GM19395 (cell line): ENCODE measurements at regions not wholly inside any gene's neighbourhood (a gene's known extent, or its start where the extent isn't known, plus 50 kb on each side); places are given as distances from the start of the nearest gene placed in this dataset.
A peak's percentile ranks its signal among the peaks of the same experiment; 100 is the strongest.

ENCODE experiments used
- ATAC-seq: cut with Tn5 transposase; IDR thresholded peaks from one replicate; pipeline ENCODE4 v1.9.1; 2021; ENCODE audit warnings: mild to moderate bottlenecking, moderate library complexity; ENCODE audit not compliant: unreplicated experiment

DNA sequence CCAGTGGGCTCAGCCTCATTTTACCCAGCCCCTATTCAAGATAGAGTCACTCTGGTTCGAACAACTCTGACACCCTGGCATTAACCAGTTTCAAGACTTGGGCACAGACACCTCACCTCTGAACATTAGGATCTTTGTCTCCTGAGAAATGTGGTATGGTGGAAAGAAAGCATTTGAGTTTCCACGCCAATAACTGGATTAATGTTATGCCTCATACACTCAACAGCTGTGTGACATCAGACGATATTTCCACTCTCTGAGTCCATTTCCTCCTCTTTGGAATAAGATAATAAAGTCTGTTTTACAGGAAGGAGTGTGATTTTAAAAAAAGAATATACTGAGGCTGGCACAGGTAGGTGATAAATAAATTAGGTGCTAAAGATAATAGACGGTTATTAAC is 121.3 kb upstream of the CHL1 start:
- no peak for ATAC-seq

DNA sequence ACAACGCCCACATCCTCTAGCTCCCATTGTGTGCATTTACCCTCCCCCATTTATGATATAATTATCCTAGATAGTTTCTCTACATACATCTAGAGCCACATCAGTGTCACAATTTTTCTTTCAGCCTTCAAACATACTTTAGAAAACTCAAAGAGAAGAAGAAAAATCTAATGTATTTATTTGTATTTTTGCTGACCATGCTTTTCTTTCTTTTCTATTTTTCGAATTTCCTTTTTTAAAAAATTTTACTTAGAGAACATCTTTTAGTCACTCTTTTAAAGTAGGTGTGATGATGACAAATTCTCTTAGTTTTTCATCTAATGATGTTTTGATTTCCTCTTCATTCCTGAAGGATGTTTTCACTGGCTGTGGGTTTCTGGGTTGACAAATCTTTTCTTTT is 117.0 kb upstream of the CHL1 start:
- no peak for ATAC-seq

DNA sequence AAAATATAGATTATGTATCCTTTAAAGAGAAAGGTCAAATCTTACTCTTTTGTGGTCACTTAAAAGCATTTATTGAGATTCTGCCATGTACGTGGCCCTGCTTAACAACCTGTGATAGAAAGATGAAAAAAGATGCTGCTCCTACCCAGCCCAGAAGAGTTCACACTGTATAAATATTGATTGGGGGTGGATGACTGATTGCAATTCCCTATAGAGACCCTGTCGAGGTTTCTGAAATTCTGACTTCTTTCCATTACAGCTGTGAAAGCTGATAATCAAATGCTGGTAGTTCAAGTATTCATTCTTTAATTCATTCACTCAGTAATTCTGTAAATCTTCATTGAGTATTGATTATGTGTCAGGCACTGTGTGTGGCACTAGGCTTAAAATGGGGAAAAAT is 114.1 kb upstream of the CHL1 start:
- ATAC-seq: no peak

DNA sequence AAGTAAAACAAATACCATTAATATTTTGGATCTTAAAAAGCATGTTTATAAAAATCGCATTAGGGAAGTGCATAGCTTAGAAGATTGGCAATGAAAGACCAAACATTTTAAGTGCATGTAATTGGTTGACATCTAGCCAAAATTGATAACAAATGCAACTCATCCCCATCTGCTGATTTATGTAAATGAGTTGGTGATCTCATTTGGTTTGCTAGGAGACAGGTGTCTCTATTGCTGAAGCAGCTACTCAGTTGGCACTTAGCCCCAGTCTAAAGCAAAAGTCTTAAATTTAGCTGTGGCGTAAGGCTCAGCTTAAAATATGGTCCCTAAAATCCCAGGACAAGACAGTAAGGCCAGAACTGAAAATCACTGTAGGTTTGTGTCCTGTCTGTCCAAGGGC is 113.5 kb upstream of the CHL1 start:
- ATAC-seq: no peak

DNA sequence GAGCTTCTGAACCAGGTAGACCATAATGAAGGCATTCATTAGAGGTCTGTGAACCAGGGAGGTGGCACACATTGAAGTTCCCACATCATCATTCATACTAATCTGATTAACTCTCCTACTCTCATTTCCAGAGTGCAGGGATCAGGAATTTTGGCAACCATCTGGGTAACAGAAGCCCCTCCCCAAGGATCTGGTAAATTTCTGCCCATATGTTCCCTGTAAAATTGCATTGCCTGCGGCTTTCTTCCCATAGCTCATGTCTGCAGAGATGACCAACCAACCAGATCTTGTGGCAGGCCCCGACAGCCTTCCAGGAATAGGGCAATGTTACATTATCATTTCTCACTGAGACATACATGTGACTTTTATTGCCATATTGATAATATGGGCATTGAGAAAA is 111.4 kb upstream of the CHL1 start:
- no peak for ATAC-seq

DNA sequence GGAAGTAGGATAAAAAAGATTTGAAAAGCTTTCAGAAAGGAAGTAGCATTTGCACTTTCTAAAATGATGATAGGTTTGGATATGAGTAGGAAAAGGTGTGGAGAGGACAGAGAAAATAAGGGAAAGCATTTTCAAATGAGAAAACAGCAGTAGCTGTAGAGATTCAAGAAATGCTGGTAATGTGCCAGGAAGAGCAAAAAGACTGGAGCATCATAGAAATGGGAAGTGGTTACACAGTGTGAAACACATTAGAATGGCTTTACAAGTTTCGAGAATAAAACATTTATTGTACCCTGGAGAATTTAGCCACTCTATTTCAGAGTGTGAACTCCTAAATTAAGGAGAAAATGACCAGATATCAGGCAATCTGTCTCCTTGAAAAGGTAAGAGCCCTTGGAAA is 108.3 kb upstream of the CHL1 start:
- no peak for ATAC-seq

DNA sequence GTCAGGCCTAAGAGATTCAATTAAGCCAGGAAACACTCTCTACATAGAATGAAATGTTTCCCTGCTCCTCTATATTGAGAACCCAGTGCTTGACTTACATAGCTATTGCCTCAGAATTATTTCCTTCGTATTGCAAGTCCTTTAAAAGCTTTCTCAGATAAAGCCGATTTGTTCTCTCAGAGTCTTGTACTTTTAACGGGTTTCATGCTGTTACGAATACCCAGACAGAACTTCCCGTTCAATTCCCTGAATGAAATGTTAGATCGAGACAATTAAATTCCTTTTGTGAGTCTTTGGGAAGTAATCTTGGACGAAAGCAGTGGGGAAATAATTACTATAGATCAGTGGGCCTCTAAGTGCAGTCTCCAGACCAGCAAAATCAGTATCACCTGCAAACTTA is 102.8 kb upstream of the CHL1 start:
- no peak for ATAC-seq

DNA sequence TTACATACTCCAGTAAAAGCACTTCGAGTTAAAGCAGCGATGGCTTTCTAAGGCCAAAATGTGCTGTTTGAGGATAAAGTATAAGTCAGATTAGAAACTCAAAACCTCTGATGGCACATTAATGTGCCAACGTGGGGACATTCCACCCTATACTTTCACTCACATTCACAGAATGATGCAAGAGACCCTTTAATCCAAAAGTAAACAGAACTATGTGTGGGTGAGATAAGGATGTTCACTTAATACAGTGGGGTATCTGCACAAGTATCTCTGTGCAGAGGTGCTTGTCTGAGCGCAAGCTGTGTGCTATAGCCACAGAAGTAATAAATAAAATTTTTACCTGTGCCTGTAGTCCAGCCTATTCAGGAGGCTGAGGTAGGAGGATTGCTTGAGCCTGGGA is 100.3 kb upstream of the CHL1 start:
- ATAC-seq: no peak

DNA sequence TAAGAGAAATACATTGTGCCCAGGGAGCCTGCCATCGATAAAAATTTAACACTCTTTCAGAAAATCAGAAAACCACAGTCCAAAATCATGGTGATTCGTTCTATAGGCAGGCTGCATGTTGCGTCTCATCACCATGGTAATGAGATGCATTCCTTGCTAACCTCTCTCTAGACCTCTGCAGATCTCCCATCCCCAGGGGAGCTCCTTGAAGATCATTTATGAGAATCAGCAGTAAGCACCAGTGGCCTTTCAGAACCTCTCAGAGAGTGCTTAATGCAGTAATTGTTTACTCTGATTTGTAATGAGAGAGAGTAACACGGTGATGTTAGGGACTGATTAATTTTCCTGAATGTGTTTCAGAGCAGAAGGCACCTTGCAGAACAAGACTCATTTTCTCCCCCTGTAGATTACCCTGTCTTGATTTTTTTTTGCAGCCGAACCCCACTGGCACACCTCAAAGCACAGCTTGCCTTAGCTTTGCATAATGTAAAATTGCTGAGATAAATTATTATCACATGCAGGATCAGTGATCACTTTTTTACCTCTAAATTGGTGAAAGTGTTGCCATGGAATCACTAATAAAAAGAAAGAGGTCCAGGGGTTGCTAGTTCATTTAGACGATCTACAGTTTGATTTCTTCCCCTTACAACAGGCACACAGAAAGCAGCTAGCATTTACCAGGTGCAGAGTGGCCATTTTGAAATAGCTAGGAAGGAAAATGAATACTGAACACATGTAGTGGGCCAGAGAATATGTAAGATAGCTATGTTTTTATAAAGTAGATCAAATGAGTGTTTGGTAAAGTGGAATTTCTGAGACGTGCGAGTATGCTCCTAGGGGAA is 98.9 kb upstream of the CHL1 start:
- ATAC-seq: no peak

DNA sequence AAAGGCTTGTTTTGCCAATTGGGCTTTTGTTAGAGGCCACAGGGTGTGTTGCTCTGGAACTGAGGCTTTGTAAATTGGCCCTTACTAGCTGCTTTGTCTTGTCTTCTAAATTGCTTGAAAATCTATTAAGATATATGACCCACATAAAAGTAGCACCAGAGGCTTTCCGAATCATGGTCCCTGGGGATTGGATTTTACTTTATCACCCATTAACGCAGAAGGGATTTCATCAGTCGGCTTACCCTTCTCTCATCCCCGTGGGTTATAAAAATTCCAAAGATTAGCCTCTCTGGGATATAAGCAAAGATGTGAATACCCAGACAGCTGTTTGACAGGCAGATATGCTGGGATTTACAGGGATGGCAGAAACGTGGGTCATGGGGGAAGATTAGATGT is 98.3 kb upstream of the CHL1 start:
- ATAC-seq: no peak

DNA sequence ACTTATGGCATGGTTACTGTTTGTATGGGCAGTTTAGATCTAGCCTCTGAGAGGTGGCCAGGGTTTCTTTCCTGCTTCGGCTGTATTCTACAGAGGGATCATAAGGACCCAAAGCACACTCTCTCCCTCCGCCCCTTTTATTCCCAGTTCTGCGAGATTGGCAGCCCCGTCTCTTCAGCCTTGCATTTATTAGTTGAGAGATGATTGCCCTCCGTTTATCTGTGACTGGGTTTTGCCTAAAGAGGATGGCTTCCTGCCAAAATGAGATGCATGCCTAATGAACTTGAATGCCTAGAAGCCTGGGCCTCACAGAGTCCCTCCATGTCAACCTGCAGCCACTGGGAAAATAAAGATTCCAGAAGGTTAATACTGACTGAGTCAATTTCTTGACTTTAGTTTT is 97.1 kb upstream of the CHL1 start:
- no peak for ATAC-seq

DNA sequence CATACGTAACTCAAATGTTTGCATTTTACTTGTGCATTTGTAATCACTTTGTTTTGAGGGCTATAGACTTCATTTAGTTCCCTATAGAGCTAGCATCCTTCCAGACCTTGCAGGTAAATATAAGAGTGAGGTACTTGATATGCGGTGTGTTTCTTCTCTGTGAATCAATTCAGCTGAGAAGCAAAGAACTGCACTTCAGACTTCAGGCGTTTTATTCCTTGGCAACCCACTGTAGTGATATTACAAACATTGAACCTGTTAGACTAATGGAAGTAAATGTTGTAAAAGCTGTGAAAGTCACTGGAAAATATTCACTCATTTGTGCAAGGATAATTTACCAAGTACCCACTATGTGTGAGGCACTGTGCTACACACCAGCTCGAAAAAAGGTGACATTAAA is 94.1 kb upstream of the CHL1 start:
- no peak for ATAC-seq

DNA sequence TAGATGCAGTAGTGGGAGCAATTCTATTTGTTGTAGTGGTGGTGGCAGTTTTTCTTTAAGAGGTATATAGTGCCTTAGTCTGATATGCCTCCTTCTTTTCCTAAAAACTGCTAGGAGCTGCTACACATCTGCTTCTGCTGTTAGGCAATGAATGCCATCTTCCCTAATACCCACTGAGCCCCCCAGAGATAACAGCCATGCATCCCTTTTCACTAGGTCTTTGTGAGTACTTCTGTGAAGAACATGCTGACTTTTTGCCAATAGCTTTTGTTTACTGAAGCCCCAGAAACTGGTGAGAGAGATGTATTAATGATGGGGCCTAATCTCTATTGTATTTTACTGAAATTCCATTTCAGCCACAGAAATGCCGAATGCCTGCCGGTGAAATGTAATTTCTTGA is 92.6 kb upstream of the CHL1 start:
- no peak for ATAC-seq

DNA sequence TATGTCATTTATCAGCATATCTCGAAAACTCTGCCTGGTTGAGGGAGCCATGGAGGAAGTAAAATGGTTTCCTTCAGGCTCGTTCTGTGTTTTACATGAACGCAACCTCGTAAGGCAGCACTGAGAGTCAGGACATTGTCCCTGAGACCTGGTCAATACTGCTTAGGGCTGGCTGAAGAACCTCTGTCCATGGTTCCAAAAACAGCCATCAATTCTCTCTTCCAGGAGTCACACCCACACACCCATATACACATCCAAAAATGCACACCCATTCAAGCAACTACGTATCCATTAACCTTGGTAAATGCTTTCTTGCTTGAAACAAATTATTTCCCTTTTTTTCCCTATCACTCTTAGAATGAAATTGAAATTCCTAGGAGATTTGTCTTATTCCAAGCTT is 91.0 kb upstream of the CHL1 start:
- ATAC-seq: no peak

DNA sequence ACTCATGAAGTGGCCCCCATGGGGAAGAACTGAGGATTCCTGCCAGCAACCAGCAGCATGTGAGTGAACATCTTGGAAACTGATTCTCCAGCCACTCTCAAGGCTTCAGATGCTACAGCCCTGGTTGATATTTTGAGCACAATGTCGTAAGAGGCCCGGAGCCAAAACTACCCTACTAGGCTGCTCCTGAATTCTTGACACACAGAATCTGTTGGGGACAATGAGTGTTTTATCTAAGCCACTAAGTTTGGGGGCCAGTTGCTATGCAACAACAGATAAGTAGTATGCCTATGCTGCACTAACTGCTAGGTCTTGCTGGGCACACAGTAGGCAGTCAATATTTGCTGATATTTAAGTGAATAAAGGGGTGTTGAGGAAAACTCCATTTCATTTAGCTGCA is 89.9 kb upstream of the CHL1 start:
- no peak for ATAC-seq

DNA sequence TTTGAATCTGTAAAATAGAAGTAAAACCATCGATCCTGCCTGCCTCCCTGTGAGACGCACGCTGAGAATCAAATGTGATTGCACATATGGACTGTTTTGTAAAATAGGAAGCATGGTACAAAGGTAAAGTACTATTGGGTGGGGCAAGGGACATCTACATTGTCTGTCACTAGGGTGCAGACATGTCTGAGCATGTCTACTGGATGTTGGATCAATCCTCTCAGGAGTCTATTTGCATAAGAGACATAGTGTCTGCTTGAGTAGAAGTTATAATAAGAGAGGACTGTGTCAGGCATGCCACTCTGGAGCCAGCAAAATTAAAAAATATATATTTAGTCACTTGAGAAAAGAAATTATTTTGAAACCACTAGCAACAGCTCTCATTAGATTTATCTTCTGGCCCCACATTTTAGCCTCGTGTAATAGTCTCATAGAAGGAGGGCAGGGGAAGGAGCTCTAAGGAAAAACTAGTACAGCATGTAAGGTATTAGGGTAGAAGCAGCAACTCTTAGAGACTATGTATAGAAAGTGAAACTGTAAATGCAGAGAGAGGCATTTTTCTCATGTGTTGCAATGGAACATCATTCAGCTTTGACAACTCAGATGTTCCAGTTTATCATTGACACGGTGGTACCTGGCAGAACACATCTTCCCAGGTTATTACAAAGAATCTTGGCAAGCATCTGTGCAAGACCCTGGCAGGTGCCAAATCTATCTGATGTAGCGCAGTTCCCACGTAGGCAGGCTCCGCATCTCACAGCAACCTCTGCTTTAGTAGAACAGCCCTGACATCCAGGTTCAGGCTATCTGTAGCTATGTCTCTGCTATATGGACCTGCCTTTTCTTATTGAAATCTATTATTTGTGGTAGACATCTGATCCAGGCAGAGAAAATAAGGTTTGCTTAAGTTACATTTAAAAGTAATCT is 85.2 kb upstream of the CHL1 start:
- peak; percentile 82 for ATAC-seq

DNA sequence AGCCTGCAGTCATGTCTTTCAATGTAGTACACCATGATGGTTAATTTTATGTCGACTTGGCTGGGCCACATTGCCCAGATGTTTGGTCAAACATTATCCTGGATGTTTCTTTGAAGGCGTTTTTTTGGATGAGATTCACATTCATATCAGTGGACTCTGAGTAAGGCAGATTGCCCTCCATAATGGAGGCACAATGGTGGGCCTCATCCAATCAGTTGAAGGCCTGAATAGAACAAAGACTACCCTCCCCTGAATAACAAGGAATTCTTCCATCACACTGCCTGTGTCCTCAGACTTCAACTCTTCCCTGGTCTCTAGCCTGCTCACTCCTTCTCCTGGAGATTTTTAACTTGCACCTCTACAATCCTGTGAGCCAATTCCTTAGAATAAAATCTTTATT is 83.8 kb upstream of the CHL1 start:
- no peak for ATAC-seq

DNA sequence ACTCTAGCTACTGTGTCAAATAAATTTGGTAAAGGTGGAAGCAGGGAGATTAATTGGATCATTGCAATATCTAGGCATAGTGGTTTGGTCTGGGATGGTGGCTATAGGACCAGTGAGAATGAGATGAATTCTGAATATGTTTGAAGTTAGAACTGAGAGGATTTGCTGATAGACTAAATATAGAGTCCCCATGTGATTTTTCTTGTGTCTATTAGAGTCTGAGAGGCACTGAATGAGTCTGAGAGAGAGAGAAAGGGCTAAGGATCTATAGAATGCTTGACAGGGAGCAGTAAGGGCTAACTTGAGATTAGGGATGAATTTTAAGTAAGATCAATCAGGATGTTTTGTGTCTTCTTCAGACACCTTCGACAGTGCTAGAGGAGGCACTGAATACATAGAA is 77.9 kb upstream of the CHL1 start:
- ATAC-seq: no peak

DNA sequence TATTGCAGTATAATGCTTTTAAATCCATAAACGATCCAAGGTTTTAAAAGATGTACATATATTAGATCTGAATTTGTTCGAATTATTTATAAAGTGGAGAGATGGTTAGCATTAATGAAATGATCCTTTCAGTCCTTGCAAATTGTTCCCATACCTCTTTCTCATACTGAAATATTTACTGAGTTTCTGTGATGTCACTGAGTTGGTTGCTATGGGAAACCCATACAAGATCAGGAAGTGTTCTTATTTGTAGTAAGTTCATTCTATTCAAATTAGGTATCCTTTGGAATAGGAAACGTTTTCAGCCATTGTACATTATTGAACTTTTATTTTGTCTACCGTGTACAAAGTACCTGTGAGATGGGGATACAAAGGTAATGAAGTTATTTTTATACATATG is 73.2 kb upstream of the CHL1 start:
- ATAC-seq: no peak

DNA sequence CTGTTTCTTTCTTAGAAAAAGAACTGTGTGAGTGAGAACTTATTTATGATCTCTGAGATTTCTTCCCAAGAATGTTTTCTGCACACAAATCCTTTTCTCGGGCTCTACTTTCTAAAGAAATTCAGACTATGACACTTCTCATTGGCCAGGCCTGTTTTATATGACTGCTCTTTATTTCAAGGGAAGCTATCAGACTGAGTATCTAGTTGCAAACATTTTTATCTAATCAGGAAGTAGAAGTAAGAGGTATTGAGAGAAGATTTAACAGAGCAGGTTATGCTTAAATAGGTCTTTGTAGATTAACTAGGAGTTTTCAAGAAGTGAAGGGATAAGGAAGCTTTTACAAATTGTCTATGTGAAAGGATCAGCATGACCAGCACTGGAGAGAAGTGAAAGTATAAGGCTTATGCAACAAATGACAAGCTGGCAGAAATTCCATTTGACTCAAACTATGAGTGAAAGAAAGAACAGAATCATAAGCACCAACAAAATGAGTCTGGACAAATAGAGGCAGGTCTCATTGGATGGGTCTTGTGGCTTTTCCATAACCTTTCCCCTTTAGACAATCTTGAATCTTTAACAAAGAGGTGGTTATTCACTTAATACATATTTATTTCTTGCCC is 71.9 kb upstream of the CHL1 start:
- peak; percentile 70 for ATAC-seq

DNA sequence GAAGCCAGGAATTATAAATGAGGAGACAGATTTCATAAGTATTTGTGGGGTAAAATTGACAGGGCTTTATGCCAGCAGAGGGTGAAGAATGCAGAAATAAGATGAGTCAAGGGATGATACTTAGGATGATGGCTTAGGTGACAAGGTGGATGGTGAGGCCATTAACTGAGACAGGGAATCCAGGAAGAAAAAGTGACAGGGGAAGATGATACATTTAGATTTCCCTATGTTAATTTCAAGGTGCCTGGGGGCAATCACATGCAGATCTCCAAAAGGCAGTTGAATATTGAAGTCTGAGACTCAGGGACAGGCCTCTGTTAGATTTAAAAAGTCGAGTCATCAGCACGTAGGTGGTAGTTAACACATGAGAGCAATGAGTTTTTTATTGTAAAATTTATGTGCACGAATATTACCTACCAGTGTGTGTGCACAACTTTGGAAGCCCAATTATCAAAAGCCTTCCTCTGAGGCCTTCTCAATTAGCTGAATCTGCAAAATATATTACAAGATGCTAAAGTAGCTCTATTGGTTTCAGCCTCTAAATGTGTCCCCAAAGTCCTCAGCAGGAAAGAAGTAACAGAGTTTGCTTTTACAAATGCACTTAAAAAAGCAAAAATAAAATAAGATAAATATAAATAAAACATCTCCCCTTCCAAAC is 67.9 kb upstream of the CHL1 start:
- no peak for ATAC-seq
